NCI-H1930 (cell line): ENCODE measurements at regions not wholly inside any gene's neighbourhood (a gene's known extent, or its start where the extent isn't known, plus 50 kb on each side); places are given as distances from the start of the nearest gene placed in this dataset.

Experiments
- DNase-seq, 2 experiments: peaks; one replicate each; lab custom pipeline; 2025; lab: John Stamatoyannopoulos, UW

DNA sequence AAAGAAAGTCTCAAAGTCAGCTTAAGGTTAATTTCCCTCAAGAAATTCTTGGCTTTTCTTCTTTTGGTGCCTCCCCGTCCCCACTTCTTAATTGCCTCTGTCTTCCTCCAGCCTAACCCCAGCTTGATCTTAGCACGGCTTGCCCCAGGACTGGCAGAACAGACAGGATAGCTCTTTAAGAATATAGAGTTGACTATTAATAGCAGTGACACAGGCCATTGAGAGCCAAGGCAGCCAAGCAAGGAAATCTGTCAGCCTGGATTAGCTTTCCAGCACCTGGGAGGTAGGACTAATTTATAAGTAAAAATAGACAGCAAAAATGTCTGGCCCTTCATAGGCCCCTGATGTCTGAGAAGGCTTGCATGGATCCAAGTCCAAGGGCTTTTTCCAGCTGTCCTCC is 384.6 kb upstream of the SLC30A5 start:
- DNase-seq: no peak

DNA sequence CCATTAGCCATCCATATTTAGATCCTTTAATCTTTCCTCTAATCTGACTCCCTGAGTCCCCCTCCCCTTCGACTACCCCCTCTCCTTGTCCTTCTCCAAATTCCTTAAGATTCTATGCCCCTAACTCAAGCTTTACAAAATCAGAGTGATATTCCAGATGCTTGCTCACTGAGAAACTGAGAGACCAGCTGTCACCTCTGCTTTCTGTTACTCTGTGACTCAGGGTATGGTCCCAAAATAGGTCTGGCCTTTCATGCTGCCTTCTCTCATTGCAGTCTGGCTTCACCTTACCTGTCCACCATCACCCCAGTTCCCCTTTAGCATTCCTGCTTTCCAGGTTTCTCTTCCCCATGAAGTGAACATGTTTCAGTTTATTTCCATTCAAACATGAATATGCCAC is 383.3 kb upstream of the SLC30A5 start:
- no peak for DNase-seq

DNA sequence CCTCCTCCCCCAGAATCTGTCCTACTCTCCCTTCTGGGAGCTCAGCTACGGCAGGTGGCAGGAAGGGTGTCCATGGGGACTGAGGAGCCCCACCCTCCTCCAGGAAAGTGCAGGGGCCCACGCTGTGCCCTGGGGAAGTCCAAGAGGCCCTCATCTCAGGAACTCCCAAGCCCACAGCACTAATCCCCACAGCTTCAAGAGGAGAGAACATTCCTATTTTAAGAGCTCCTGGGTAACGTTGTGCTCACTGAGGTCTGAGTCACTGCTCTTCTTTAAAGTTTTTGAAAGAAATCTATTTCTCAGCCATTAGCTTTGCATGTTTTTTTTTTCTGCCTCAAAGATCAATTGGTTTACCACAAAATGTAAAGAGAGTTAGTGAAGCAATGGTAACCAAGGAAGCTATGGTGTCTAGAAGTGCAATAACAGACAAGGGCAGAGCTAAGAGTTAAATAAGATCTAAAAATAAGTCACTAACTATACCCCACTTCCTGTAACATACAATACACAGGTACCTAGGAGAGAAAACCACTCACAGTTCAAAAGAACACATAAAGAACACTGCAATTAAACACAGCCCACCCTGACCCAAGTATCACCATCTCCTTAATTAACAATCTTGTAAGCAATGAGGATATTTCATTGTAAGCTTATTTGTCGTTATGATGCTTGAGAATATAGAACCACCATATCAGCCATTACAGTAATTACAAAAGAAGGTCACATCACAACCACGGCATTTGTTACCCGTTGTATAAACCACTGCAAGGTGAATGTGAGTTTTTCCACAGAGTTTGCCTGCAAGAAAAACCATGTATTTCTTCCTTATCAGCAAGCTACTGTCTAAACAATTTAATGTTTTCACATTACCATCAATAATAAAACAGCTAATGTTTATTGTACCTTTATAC is 382.3 kb upstream of the SLC30A5 start:
- DNase-seq: no peak

GRCh38 chr5:68714810-68715209 is 379.0 kb upstream of the SLC30A5 start:
- DNase-seq: no peak

GRCh38 chr5:68720884-68721610 is 372.8 kb upstream of the SLC30A5 start:
- no peak for DNase-seq

GRCh38 chr5:68722357-68722756 is 371.5 kb upstream of the SLC30A5 start:
- no peak for DNase-seq

DNA sequence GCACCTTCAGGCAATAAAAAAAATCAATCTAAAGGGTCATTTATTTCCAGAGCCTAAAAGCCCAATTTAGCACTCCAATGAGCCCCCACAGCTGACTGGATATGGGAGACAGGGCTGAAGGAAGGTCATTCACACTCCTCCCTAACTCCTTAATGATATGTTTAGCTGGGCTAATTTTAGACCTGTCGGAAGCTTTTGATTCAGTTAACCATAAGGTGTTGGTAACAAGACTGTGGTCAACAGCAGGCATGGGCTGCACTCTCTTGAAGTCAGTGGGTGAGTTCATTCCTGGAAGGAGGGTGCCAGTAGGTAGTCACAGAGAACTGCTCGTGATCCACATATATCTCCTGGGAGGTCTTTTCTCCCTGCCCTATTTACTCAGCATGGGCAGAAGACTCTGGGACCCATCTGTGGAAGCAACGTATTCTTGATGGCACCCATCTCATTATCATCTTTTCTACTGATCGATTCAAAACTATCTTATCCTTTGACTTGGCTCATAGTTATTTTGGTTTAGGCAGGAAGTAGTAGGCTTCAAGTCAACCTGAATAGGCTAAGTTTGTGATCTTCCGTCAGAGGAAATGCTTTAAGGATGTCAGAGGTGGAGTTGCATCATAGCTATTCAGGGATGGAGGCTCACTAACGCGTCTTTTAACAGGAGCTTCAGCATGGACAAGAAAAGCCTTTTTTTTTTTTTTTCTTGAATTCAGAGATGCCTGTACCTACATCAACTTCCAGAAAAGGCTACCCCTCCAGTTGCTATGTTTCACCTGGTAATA is 367.7 kb upstream of the SLC30A5 start:
- DNase-seq: no peak

DNA sequence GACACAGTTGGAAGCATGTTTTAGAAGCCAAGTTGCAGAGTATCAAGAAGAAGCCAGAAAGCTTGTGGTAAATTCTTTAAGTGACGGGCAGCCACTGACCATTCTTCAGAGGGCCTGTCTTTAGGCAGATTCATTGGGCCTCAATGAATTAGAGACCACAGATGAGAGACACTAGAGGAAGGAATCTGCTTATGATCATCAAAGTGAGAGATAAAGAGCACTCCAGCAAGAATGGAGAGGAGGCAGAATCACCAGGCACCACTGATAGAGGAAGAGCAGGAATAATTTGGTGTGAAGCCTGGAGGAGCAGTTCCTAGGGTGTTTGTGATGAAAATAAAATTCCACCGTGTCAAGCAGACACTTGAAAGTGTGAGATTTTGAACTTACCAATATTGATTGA is 365.9 kb upstream of the SLC30A5 start:
- no peak for DNase-seq

GRCh38 chr5:68729678-68730077 is 364.1 kb upstream of the SLC30A5 start:
- no peak for DNase-seq

DNA sequence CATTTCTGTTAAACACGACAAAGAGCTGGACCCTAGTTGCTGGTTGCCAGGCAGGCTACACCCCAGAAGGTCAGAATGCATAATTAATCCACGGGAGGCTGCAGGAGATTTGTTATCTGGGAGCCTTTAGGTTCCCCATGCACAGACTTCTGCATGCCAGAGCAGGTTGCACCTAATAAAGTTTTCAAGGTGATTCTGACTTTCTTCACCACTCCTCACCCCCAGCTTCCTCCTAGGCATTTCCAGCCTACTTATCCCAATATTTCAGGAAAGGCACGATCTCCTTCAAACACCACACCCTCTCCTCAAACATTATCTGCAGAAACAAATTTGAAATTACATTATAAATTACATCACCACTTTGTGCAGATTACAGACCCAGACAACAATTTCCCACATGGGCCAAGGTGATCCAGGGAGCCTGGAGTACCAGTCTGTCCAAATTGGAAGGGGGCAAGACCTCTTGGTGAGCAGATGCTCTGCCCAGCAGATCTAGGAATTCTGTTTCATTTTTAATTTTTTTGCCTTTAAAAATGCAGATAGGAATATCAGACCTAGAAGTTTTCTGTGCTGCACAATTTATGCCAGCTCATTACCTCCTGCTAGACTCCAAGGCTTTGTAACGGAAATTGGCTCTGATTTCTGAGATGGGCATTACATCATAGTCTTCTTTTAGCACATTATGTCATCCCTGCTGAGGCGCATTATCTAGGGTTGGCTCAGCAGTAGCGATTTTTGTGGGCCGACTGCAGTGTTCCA is 363.4 kb upstream of the SLC30A5 start:
- no peak for DNase-seq

- DNase-seq: no peak
These were observed 362.7 kb upstream of the SLC30A5 start for GRCh38 chr5:68730979-68731654.

- DNase-seq: no peak
These were observed 361.6 kb upstream of the SLC30A5 start for GRCh38 chr5:68732251-68732650.

DNA sequence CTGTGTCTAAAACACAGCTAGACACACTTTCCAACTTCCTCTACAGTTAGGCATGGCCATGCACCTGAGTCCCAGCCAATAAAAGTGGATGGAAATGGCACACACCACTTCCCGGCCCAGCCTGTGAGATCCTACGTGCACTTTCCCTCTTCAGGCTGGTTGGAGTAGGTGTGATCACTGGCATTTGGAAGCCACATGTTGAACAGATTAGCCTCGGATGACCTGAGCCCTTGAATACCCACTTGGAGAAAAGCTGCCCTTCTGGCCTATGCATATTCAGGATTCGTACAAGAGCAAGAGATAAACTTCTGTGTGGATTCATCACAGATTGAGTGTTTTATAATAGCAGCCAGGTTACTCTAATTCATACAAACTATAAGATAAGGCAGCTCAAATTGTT is 359.0 kb upstream of the SLC30A5 start:
- no peak for DNase-seq

DNA sequence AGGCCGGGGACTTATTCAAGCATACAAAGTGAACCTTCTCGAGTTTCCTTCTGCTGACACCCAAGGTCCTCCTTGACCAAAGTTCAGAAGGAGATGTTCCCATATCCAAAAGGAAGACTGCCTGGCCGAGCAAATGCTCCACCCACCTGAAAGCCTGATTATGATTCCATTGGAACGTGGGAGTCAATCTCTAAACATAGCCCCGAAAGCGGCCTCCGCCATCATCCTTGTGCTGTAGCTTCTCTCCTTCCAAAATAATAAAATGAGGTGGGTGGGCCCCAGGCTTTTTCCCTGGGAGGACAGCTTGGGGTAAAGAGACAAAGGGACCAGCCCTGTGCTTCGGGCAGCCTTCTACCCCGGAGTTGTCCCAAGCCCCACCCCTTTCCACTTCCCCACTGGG is 355.6 kb upstream of the SLC30A5 start:
- DNase-seq: no peak

- no peak for DNase-seq
These were observed 355.0 kb upstream of the SLC30A5 start for GRCh38 chr5:68738841-68739240.

GRCh38 chr5:68739752-68740151 is 354.1 kb upstream of the SLC30A5 start:
- no peak for DNase-seq

GRCh38 chr5:68740226-68740910 is 353.4 kb upstream of the SLC30A5 start:
- DNase-seq: no peak

DNA sequence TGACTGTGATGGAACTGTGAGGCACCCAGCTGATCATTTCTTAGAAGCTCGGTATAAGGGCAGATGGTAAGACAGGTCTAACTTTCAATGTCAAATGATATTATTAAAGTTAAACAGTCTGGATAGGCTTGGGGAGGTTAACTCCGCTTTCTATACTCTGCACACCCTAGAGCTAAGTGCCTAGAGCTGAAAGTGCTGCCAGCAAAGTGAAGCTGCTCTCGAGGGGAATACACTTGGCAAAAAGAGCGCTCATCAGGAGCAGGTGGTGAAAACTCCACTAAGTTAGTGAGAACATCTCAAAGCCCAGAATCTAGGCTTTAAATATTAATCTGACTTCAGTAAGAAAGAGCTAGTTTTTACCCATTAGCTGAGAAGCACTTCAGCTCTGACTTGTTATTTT is 349.6 kb upstream of the SLC30A5 start:
- DNase-seq: no peak

GRCh38 chr5:68745448-68745847 is 348.4 kb upstream of the SLC30A5 start:
- DNase-seq: no peak

DNA sequence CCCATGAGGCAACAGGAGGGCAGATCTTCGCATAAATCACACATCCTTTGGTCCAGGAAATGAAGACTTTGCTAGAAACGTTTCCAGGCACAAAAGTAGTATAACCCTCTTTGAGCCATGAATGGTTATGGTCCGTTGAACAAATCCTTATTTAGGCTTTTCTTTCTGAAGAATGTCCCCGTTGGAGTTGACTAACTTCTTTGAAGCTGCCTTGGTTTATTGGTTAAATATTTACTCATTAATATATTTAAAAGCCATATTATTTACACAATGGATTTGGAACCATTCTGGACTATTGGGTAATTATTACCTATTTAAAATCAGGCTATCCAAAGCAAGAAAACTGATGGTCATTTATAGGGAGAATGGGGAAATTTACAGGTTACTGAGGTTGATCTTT is 347.6 kb upstream of the SLC30A5 start:
- no peak for DNase-seq
